ENCODE measurements at regions not wholly inside any gene's neighbourhood (a gene's known extent, or its start where the extent isn't known, plus 50 kb on each side); places are given as distances from the start of the nearest gene placed in this dataset.
"Not testable (repeated sequence)": the region's sequence is repeated elsewhere in the genome, so short reads cannot be mapped to it uniquely, and the experiment has no call there.

DNA sequence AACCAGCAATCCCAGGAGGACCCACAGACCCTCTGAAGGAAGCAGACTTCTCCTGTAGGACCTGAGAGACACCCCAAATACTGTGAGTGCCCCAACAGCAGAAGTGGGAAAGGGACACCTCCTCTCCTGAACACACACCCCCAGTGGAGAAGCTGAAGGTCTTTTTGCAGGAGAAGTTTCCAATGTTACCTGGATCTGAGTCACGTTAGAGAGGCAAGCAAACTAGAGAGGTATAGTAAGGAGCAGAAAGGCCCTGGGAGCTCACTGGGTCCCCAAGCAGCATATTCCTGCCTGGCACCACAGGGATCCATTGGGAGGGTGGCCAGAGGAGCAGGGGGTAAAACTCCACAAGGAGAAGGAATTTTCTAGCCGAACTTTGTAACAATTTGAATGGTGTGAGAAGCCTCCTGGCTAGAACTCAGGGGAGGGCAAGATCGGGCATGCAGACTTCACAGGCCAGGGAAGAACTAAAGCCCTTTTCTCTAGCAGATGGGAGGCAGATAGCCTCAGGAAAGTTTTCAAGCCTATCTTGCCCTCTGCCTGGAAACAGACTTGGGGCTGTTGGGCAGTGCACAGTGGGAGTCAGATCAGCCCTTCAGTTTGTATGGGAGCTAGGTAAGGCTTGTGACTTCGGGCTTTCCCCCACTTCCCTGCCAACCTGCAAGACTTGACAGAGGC is 68.2 kb upstream of the SSTR4 start:
- no peak for DNase-seq

GRCh38 chr20:22967706-22968105 is 67.4 kb upstream of the SSTR4 start:
- DNase-seq, result not testable (repeated sequence)

DNA sequence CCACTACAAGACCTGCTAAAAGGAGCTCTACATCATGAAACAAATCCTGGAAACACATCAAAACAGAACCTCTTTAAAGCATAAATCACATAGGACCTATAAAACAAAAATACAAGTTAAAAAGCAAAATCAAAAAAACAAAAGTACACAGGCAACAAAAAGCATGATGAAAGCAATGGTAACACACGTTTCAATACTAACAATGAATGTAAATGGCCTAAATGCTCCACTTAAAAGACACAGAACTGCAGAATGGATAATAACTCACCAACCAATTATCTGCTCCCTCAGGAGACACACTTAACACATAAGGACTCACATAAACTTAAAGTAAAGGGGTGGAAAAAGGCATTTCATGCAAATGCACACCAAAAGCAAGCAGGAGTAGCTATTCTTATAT is 66.1 kb upstream of the SSTR4 start:
- DNase-seq, result not testable (repeated sequence)

DNA sequence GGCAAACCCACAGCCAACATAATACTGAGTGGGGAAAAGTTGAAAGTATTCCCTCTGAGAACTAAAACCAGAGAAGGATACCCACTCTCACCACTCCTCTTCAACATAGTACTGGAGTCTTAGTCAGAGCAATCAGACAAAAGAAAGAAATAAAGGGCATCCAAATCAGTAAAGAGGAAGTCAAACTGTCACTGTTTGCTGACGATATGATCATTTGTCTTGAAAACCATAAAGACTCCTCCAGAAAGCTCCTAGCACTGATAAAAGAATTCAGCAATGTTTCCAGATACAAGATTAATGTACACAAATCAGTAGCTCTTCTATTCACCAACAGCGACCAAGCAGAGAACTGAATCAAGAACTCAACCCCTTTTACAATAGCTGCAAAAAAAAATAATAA is 64.0 kb upstream of the SSTR4 start:
- DNase-seq, result not testable (repeated sequence)

DNA sequence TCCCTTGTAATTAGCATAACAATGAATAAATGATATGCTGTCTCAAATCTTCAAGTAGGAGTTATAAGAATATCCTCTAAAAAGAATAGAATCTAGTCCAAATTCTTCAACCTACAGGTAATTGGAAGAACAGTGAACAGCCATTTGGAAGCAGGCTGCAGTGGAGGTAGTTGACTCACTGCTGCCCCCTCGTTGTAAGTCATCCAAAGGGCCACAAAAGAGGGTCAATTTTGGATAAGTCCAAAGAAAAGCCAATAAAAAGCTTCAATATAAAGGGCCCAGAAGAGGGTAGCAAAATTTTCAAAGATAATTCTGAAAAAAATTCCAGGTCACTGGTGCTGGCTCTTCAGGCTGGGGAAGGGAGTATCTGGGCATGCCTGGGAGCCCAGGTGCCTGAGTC is 60.8 kb upstream of the SSTR4 start:
- DNase-seq, result no peak

- no peak for DNase-seq
These were observed 57.9 kb upstream of the SSTR4 start for GRCh38 chr20:22977047-22977785.

GRCh38 chr20:22984008-22984407 is 51.1 kb upstream of the SSTR4 start:
- DNase-seq, result no peak

DNA sequence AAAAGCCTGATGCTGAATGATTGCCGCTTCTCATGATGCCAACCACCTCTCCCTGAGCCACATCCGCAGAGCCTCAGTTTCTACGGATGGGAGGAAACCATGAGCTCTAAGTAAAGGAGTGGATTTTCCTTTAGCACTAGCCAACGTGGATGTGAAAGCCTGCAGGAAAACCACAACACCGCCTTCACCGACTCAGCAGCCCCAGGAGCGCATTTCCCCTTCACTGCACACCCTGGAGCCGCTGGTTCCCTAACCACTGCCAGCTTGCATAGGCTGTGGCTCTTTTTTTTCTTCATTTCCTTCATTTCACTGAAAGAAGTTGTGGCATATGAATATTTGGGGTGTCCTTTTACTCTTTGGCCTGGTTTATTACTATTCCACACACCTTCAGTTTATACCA is 50.5 kb upstream of the SSTR4 start:
- no peak for DNase-seq

DNA sequence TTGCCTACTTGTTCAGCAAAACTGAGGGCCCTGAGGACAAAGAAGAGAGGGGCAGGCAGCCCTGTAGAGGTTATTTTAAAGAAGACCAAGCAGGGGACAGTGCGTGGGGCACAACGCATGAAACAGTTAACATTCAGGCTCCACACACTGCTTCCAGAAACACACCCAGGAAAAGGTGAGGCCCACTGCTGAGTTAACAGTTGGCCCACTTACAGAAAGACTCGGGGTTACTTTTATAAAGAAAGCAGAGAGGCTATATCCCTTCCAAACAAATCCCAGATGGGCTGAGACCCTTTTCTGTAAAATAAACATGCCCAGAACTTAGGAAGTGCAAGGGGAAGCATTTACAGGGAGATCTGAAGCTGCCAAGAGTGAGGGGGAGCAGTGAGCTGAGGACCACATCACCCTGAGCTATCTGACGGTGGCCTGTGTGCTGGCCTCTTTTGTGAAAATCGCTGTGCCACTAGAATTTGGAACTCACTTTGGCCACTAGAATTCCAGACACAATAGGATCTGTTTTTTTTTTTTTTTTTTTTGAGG is 49.8 kb upstream of the SSTR4 start:
- DNase-seq, result no peak

Measured in NCI-H1048 (cell line).